Adrenal gland (tissue), 5 donors: ENCODE measurements at regions not wholly inside any gene's neighbourhood (a gene's known extent, or its start where the extent isn't known, plus 50 kb on each side); places are given as distances from the start of the nearest gene placed in this dataset.

ENCODE experiments used
- CTCF ChIP-seq, 6 experiments: fragments of 450-650 bp in 4 of 6; fragments of 200-600 bp in 2 of 6; sonication (generic) in 1 of 6; IDR thresholded peaks; 1 replicate in 5 of 6; 2 replicates in 1 of 6; pipeline versions ENCODE4 v1.5.1 to v1.8.0; 2016 to 2021; ENCODE audit warnings: antibody characterized with exemption in 6 of 6, mild to moderate bottlenecking in 2 of 6, moderate library complexity in 1 of 6
- POLR2A ChIP-seq, 2 donors: fragments of 450-650 bp; IDR thresholded peaks; one replicate each; pipeline ENCODE4 v1.6.1; 2017; ENCODE audit warnings: antibody characterized with exemption in 2 of 2, mild to moderate bottlenecking in 2 of 2, moderate library complexity in 1 of 2
- donor health status: DM: no; HTN: no; CAD: no.

- TF ChIP-seq CTCF (IDR thresholded peaks at IDR 0.05) (no peak), POLR2A (IDR thresholded peaks at IDR 0.05) (no peak)
Observed at GRCh38 chr1:58017641-58018040, 528.9 kb downstream of the OMA1 start.
